Muscle of leg (tissue), 3 donors: ENCODE measurements at regions not wholly inside any gene's neighbourhood (a gene's known extent, or its start where the extent isn't known, plus 50 kb on each side); places are given as distances from the start of the nearest gene placed in this dataset.
A peak's percentile ranks its signal among the peaks of the same experiment; 100 is the strongest.
"Not testable (repeated sequence)": the region's sequence is repeated elsewhere in the genome, so short reads cannot be mapped to it uniquely, and the experiment has no call there.

Experiments used
- DNase-seq: peaks from one replicate; pipeline ENCODE4 v3.0.0; 2013
- H3K27ac ChIP-seq: one replicate; pipeline ENCODE4 v1.5.1; 2013; ENCODE audit warnings: mild to moderate bottlenecking, low read length, control low read depth
- H3K27me3 ChIP-seq: one replicate; pipeline ENCODE4 v1.6.1; 2013; ENCODE audit warnings: low read length; ENCODE audit not compliant: control insufficient read depth, insufficient read depth
- H3K36me3 ChIP-seq: one replicate; pipeline ENCODE4 v1.6.1; 2013; ENCODE audit warnings: low read length; ENCODE audit not compliant: control insufficient read depth, insufficient read depth
- H3K4me1 ChIP-seq: one replicate; pipeline ENCODE4 v1.6.1; 2013; ENCODE audit warnings: low read length; ENCODE audit not compliant: control insufficient read depth, insufficient read depth
- H3K4me3 ChIP-seq: one replicate; pipeline ENCODE4 v1.5.1; 2013; ENCODE audit warnings: low read length, control low read depth
- H3K9me3 ChIP-seq: replicated peaks from 2 replicates; pipeline ENCODE4 v1.6.1; 2013; ENCODE audit warnings: low read depth, low read length; ENCODE audit not compliant: control insufficient read depth
- WGBS: methylation state at CpG from one replicate; pipeline ENCODE4 v1.1.5; 2013; ENCODE audit warnings: missing lambda C conversion rate; ENCODE audit not compliant: insufficient coverage; 5-methylcytosine and 5-hydroxymethylcytosine counted together

DNA sequence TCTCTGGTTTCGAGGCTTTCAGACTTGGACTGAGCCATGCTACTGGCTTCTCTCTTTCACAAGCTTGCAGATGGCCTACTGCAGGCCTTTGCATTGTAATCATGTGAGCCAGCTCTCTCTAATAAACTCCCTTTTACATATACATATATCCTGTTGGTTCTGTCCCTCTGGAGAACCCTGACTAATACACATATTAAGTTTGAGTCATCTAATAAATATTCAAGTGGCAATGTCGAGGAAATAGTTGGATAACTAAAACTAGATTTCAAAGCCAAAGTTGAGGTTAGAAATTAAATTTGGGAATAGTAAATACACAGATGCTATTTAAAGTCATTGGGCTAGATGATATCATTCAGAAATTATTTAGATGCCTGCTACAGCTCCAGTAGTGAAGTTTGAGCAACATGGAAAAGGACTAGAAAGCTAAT, 1343.4 kb downstream of the GRIK2 start:
- 22% methylated on average over 1 of the region's 2 CpGs for WGBS
- Histone ChIP-seq H3K27me3 (no peaks in the 10 kb centered on the region), H3K9me3 (no peaks in the 10 kb centered on the region), H3K4me3 (no peak overlapping the region), H3K4me1 (no peaks in the 10 kb centered on the region), H3K36me3 (no peaks in the 10 kb centered on the region), H3K27ac (no peak overlapping the region)
- peak; percentile 57 for DNase-seq

DNA sequence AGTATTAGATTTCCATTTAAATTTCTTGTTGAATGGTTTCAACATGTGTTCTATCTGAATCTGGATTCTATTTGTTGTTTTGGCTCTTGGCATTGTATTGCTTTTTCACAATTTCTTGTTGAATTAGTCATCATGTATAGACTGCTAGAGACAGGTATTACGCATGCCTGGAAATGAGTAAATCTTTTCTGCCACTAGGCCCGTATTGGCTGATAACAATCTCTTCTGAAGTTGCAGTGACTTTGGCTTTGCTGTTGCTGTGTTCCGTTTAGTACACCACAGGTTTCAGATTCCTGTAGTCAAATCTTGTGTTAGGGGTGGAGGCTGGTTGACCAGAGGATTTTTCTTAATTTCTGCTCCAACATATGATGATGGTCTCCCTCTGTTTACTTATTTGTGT, 1339.4 kb downstream of the GRIK2 start:
- no peaks in the 10 kb centered on the region for H3K27me3 ChIP-seq
- 50% methylated on average over 2 of the region's 3 CpGs for WGBS
- H3K9me3 ChIP-seq: no peaks in the 10 kb centered on the region
- DNase-seq: no peak
- no peaks in the 10 kb centered on the region for H3K4me1 ChIP-seq
- H3K36me3 ChIP-seq: no peaks in the 10 kb centered on the region
- H3K4me3 ChIP-seq: no peak overlapping the region
- H3K27ac ChIP-seq: no peak overlapping the region

DNA sequence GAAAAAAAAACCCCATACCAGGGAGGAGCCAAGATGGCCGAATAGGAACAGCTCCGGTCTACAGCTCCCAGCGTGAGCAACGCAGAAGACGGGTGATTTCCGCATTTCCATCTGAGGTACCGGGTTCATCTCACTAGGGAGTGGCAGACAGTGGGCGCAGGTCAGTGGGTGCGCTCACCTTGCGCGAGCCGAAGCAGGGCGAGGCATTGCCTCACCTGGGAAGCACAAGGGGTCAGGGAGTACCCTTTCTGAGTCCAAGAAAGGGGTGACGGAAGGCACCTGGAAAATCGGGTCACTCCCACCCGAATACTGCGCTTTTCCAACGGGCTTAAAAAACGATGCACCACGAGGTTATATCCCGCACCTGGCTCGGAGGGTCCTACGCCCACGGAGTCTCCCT, 1328.6 kb downstream of the GRIK2 start:
- not testable (repeated sequence) for H3K4me1 ChIP-seq, H3K36me3 ChIP-seq, H3K4me3 ChIP-seq, H3K9me3 ChIP-seq, DNase-seq, H3K27ac ChIP-seq, H3K27me3 ChIP-seq
- 93% methylated on average over 17 of the region's 24 CpGs for WGBS

DNA sequence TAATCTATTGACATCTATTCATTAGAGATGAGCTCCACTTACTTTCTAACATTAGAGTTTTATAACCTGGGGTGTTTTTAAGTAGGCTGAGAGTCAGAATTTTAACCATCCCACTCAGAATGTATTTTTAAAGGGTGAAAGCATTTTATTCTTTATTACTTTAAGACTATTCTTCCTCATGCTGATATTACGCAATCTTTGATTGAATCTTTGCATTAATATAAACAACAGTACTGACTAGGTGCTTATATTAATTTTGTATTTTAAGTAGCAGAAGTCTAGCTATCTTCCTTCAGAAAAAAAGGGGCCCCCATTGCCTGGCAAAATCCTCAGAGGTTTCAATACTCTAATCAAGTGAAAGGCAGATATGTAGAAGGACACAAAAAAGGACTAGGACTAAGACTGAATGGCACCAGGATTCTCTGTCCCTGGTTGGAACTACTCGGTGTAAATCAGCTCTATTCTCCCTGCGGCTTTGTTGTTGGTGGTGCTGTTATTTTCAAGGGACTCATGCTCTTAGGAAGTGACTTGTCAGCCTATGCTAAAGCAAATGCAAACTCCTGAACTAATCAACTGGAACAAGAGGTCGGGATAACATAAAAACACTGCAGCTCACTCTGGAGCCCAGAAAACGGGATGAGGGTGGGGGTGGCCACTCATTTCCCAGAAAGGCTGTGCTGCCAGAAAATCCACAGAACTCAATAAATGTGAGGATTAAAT, 1324.4 kb downstream of the GRIK2 start:
- Histone ChIP-seq H3K27ac (no peak overlapping the region), H3K4me1 (no peaks in the 10 kb centered on the region), H3K4me3 (no peak overlapping the region), H3K9me3 (no peaks in the 10 kb centered on the region), H3K36me3 (no peaks in the 10 kb centered on the region), H3K27me3 (no peaks in the 10 kb centered on the region)
- WGBS: 40% methylated on average over 1 of the region's 5 CpGs
- DNase-seq: no peak

DNA sequence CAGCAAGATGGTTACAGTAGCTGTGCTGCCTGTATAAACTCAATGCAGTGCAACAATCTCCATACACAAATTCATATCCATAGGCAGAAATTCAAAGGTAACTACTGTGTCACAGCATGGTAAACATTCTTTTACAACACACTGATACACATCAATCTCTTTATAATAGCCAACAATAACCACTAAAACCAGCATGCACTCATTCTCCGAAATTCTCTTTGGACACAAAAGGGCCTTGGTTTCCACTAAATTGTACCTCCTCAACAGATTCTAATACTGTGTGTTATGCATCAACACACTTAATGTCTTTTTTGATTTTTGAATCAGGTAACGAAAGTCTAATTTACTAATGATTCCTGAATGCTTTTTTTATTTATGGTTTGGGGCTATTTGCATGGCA, 1323.7 kb downstream of the GRIK2 start:
- Histone ChIP-seq H3K36me3 (no peaks in the 10 kb centered on the region), H3K4me1 (no peaks in the 10 kb centered on the region), H3K4me3 (no peak overlapping the region), H3K27me3 (no peaks in the 10 kb centered on the region), H3K27ac (no peak overlapping the region), H3K9me3 (no peaks in the 10 kb centered on the region)
- no peak for DNase-seq
- no CpG with 5 or more reads among the region's 2 CpGs for WGBS

DNA sequence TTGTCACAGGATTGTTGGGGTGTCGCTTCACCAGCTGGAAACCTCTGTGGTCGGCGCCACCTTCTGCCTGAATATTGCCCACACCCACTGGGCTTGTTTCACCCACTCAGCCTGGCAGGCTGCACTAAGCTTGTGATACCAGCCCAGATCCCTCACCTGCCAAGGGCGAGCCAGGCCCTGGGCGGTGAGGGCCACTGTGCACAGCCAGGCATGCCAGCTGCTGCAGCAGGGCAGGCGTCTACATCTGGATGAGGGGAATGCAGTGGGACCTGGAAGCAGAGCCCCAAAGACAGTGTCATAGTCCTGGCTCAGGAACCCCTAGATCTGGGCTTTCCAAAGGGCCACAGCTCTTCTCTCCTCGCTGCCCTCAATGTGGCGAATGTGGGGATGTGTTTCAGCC, 1307.5 kb downstream of the GRIK2 start:
- Histone ChIP-seq H3K36me3 (no peaks in the 10 kb centered on the region), H3K4me1 (no peaks in the 10 kb centered on the region), H3K27ac (no peak overlapping the region), H3K9me3 (no peaks in the 10 kb centered on the region), H3K4me3 (no peak overlapping the region), H3K27me3 (no peaks in the 10 kb centered on the region)
- DNase-seq: no peak
- 86% methylated on average over 4 of the region's 8 CpGs for WGBS

DNA sequence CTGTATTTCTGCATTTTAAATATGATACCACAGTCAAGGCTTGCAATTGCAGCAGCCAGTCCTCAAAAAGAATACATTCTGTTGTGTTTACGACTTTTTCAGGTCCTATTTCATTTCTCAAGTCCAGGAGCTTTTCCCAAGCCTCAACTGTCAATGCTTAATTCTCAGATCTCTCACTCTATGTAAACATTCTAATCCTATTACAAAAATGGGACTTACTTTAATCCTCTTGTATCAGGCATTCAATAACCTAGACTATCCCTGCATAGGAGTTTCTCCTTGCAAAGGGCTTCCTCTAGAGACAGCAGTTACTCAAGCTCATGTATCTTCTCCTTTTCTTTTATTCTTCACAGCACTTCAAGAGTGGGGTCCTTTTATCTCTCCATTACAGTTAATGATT, 1293.0 kb downstream of the GRIK2 start:
- Histone ChIP-seq H3K4me1 (no peaks in the 10 kb centered on the region), H3K27me3 (no peaks in the 10 kb centered on the region), H3K27ac (no peak overlapping the region), H3K4me3 (no peak overlapping the region), H3K9me3 (no peaks in the 10 kb centered on the region), H3K36me3 (no peaks in the 10 kb centered on the region)
- WGBS: 38% methylated on average over 1 of the region's 1 CpG
- no peak for DNase-seq

DNA sequence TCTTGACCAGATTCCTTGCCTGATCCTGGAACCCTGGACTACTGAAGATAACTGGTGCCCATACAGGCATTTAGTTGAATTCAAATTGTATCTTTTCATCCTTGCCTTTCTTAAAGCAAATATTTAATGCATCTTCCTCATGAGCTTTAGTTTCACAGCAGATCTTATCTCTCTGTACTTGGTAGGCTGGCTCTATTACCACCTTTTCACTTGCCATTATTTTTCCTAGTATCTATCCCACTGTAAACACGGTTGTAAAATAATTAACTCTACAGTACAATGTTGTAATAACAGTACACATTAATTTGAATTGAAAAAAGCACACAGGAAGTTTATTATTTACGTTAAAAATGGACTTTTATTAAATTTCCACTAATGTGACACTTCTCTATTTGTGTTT, 1286.9 kb downstream of the GRIK2 start:
- no peak overlapping the region for H3K4me3 ChIP-seq
- no peak for DNase-seq
- H3K9me3 ChIP-seq: no peaks in the 10 kb centered on the region
- H3K27me3 ChIP-seq: no peaks in the 10 kb centered on the region
- H3K4me1 ChIP-seq: no peaks in the 10 kb centered on the region
- no peaks in the 10 kb centered on the region for H3K36me3 ChIP-seq
- no peak overlapping the region for H3K27ac ChIP-seq
- WGBS: no CpG with 5 or more reads among the region's 2 CpGs

DNA sequence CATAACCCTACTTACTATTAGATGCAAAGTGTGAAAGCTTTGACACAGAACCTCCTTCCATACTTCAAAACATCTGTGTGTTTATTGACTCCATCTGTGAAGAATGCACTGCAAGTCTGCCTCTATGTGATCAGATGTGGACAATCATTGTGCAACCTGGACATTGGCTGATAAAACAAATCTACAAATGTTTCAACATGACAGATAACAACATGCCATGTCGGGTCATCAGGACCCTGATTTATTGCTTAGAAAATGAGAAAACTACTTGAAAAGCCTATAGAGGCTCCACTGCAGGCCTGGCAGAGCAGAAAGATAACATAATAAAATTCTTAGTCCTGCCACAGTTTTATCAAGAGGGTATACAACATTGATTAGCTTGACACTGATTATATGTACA, 1286.4 kb downstream of the GRIK2 start:
- WGBS: no CpG with 5 or more reads among the region's 1 CpG
- no peaks in the 10 kb centered on the region for H3K27me3 ChIP-seq
- no peak overlapping the region for H3K27ac ChIP-seq
- no peaks in the 10 kb centered on the region for H3K4me1 ChIP-seq
- no peak for DNase-seq
- H3K36me3 ChIP-seq: no peaks in the 10 kb centered on the region
- H3K9me3 ChIP-seq: no peaks in the 10 kb centered on the region
- no peak overlapping the region for H3K4me3 ChIP-seq

DNA sequence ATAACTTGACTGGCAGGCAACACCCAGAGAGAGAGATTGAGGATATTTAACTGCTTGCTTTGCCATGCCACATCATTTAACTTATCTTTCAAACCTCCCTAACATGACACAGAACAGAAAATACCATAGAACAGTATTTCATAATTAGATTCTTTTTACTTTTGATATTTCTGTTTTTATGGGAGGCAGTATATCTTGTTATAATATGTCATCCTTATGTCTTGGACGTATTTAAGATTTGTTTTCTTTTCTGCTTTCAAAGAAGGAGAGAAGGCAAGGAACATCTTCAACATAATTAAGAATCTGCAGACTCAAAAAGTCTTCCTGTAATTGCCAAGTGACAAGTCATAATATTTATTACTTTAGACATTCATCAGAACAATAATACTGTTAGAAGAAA, 1283.7 kb downstream of the GRIK2 start:
- Histone ChIP-seq H3K27me3 (no peaks in the 10 kb centered on the region), H3K4me1 (no peaks in the 10 kb centered on the region), H3K9me3 (no peaks in the 10 kb centered on the region), H3K36me3 (no peaks in the 10 kb centered on the region), H3K4me3 (no peak overlapping the region), H3K27ac (no peak overlapping the region)
- no CpG with 5 or more reads among the region's 1 CpG for whole genome bisulfite sequencing
- DNase-seq: no peak

DNA sequence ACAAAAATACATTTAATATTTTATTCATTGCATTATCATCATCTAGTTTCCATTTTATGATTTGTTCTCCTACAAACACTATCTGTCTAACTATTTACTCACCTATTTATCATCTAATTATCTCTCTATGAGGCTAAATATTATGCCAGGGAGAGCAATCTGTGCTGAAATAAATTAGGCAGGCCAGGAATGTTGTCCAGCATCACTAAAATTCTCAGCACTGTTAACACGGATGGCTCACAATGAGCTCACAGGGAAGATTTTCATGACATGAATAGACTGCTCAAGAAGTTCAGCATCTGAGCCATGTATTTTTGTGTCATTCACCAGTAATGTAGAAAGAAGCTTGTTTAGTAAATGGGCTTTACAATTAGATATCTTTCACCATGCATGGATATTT, 1277.2 kb downstream of the GRIK2 start:
- Histone ChIP-seq H3K4me3 (no peak overlapping the region), H3K4me1 (no peaks in the 10 kb centered on the region), H3K27me3 (no peaks in the 10 kb centered on the region), H3K27ac (no peak overlapping the region), H3K36me3 (no peaks in the 10 kb centered on the region), H3K9me3 (no peaks in the 10 kb centered on the region)
- whole genome bisulfite sequencing: no CpG with 5 or more reads among the region's 1 CpG
- DNase-seq: no peak
